IPS-15b (cell line): ENCODE measurements at regions not wholly inside any gene's neighbourhood (a gene's known extent, or its start where the extent isn't known, plus 50 kb on each side); places are given as distances from the start of the nearest gene placed in this dataset.

Source experiments
- H3K27me3 ChIP-seq: one replicate; pipeline ENCODE4 v1.6.1; 2013; ENCODE audit warnings: low read length; ENCODE audit not compliant: control insufficient read depth, insufficient read depth
- H3K36me3 ChIP-seq: one replicate; pipeline ENCODE4 v1.6.1; 2013; ENCODE audit warnings: low read length; ENCODE audit not compliant: control insufficient read depth, insufficient read depth
- H3K4me1 ChIP-seq: one replicate; pipeline ENCODE4 v1.6.1; 2013; ENCODE audit warnings: mild to moderate bottlenecking, low read length; ENCODE audit not compliant: control insufficient read depth, insufficient read depth
- H3K4me3 ChIP-seq: one replicate; pipeline ENCODE4 v1.5.1; 2013; ENCODE audit warnings: low read depth, low read length
- H3K9ac ChIP-seq: one replicate; pipeline ENCODE4 v1.6.1; 2013; ENCODE audit warnings: low read depth, mild to moderate bottlenecking, low read length
- H3K9me3 ChIP-seq: one replicate; pipeline ENCODE4 v1.6.1; 2013; ENCODE audit warnings: mild to moderate bottlenecking, low read length; ENCODE audit not compliant: control insufficient read depth, insufficient read depth

GRCh38 chr3:145620486-145620885 lies 540.5 kb downstream of the PLOD2 start:
- Histone ChIP-seq H3K4me1 (no peaks in the 10 kb centered on the region), H3K9me3 (no peaks in the 10 kb centered on the region), H3K9ac (no peak overlapping the region), H3K36me3 (no peaks in the 10 kb centered on the region), H3K27me3 (no peaks in the 10 kb centered on the region), H3K4me3 (no peak overlapping the region)

- H3K4me1 ChIP-seq: no peaks in the 10 kb centered on the region
- H3K9me3 ChIP-seq: no peaks in the 10 kb centered on the region
- no peaks in the 10 kb centered on the region for H3K27me3 ChIP-seq
Observed at GRCh38 chr3:145623349-145623748, 537.6 kb downstream of the PLOD2 start.

GRCh38 chr3:145628211-145628610 lies 532.8 kb downstream of the PLOD2 start:
- H3K9ac ChIP-seq: no peak overlapping the region
- H3K27me3 ChIP-seq: no peaks in the 10 kb centered on the region
- no peaks in the 10 kb centered on the region for H3K4me1 ChIP-seq

More at GRCh38 chr3:145623349-145623748, 537.6 kb downstream of the PLOD2 start:
- H3K4me3 ChIP-seq: no peak overlapping the region
- no peak overlapping the region for H3K9ac ChIP-seq
- no peaks in the 10 kb centered on the region for H3K36me3 ChIP-seq

GRCh38 chr3:145637105-145637504 lies 523.9 kb downstream of the PLOD2 start:
- H3K36me3 ChIP-seq: no peaks in the 10 kb centered on the region
- no peak overlapping the region for H3K4me3 ChIP-seq
- H3K27me3 ChIP-seq: peaks cover 2% of the 10 kb centered on the region
- no peak overlapping the region for H3K9ac ChIP-seq
- H3K4me1 ChIP-seq: no peaks in the 10 kb centered on the region
- no peaks in the 10 kb centered on the region for H3K9me3 ChIP-seq

More at GRCh38 chr3:145628211-145628610, 532.8 kb downstream of the PLOD2 start:
- Histone ChIP-seq H3K9me3 (no peaks in the 10 kb centered on the region), H3K4me3 (no peak overlapping the region), H3K36me3 (no peaks in the 10 kb centered on the region)

GRCh38 chr3:145639003-145639606 lies 521.9 kb downstream of the PLOD2 start:
- no peaks in the 10 kb centered on the region for H3K9me3 ChIP-seq
- peaks cover 2% of the 10 kb centered on the region for H3K27me3 ChIP-seq
- H3K9ac ChIP-seq: no peak overlapping the region
- H3K4me1 ChIP-seq: no peaks in the 10 kb centered on the region
- no peak overlapping the region for H3K4me3 ChIP-seq
- no peaks in the 10 kb centered on the region for H3K36me3 ChIP-seq

GRCh38 chr3:145639875-145640274 lies 521.1 kb downstream of the PLOD2 start:
- Histone ChIP-seq H3K4me1 (no peaks in the 10 kb centered on the region), H3K27me3 (peaks cover 2% of the 10 kb centered on the region), H3K9ac (no peak overlapping the region), H3K4me3 (no peak overlapping the region), H3K9me3 (no peaks in the 10 kb centered on the region), H3K36me3 (no peaks in the 10 kb centered on the region)

GRCh38 chr3:145648396-145648795 lies 512.6 kb downstream of the PLOD2 start:
- Histone ChIP-seq H3K9me3 (no peaks in the 10 kb centered on the region), H3K4me1 (no peaks in the 10 kb centered on the region), H3K36me3 (no peaks in the 10 kb centered on the region), H3K9ac (no peak overlapping the region), H3K4me3 (no peak overlapping the region), H3K27me3 (no peaks in the 10 kb centered on the region)

- Histone ChIP-seq H3K9ac (no peak overlapping the region), H3K4me3 (no peak overlapping the region), H3K27me3 (no peaks in the 10 kb centered on the region), H3K9me3 (no peaks in the 10 kb centered on the region), H3K36me3 (no peaks in the 10 kb centered on the region), H3K4me1 (no peaks in the 10 kb centered on the region)
Observed at GRCh38 chr3:145649368-145649887, 511.6 kb downstream of the PLOD2 start.

- no peaks in the 10 kb centered on the region for H3K9me3 ChIP-seq
- no peaks in the 10 kb centered on the region for H3K27me3 ChIP-seq
- H3K4me1 ChIP-seq: no peaks in the 10 kb centered on the region
- no peak overlapping the region for H3K9ac ChIP-seq
- no peak overlapping the region for H3K4me3 ChIP-seq
- H3K36me3 ChIP-seq: no peaks in the 10 kb centered on the region
Observed at GRCh38 chr3:145650170-145650569, 510.8 kb downstream of the PLOD2 start.

GRCh38 chr3:145671121-145671520 lies 489.9 kb downstream of the PLOD2 start:
- Histone ChIP-seq H3K27me3 (no peaks in the 10 kb centered on the region), H3K9me3 (no peaks in the 10 kb centered on the region), H3K36me3 (no peaks in the 10 kb centered on the region), H3K4me3 (no peak overlapping the region), H3K9ac (no peak overlapping the region), H3K4me1 (no peaks in the 10 kb centered on the region)

- Histone ChIP-seq H3K4me3 (no peak overlapping the region), H3K4me1 (no peaks in the 10 kb centered on the region), H3K27me3 (no peaks in the 10 kb centered on the region), H3K36me3 (no peaks in the 10 kb centered on the region), H3K9me3 (no peaks in the 10 kb centered on the region), H3K9ac (no peak overlapping the region)
Observed at GRCh38 chr3:145673838-145674237, 487.1 kb downstream of the PLOD2 start.

GRCh38 chr3:145678401-145678800 lies 482.6 kb downstream of the PLOD2 start:
- Histone ChIP-seq H3K9me3 (no peaks in the 10 kb centered on the region), H3K36me3 (no peaks in the 10 kb centered on the region), H3K4me1 (no peaks in the 10 kb centered on the region), H3K4me3 (no peak overlapping the region), H3K9ac (no peak overlapping the region), H3K27me3 (no peaks in the 10 kb centered on the region)
